GM12892 (cell line): ENCODE measurements at regions not wholly inside any gene's neighbourhood (a gene's known extent, or its start where the extent isn't known, plus 50 kb on each side); places are given as distances from the start of the nearest gene placed in this dataset.

Experiments
- DNase-seq: peaks from one replicate; pipeline ENCODE4 v3.0.0; 2011; ENCODE audit not compliant: insufficient read length
- FAIRE-seq: peaks from 2 replicates; lab custom pipeline; 2011; peaks lifted over from hg19 to GRCh38; lab: Jason Lieb, UNC
- POLR2A ChIP-seq: IDR thresholded peaks from 2 replicates; pipeline ENCODE4 v1.6.1; 2011; ENCODE audit warnings: low read depth, low read length, control low read depth
- POLR2AphosphoS5 ChIP-seq: IDR thresholded peaks from 2 replicates; pipeline ENCODE4 v1.6.1; 2011; ENCODE audit warnings: low read depth, low read length, control low read depth
- TAF1 ChIP-seq: IDR thresholded peaks from 2 replicates; pipeline ENCODE4 v1.6.1; 2011; ENCODE audit warnings: low read depth, mild to moderate bottlenecking, control low read depth, low read length, borderline replicate concordance

DNA sequence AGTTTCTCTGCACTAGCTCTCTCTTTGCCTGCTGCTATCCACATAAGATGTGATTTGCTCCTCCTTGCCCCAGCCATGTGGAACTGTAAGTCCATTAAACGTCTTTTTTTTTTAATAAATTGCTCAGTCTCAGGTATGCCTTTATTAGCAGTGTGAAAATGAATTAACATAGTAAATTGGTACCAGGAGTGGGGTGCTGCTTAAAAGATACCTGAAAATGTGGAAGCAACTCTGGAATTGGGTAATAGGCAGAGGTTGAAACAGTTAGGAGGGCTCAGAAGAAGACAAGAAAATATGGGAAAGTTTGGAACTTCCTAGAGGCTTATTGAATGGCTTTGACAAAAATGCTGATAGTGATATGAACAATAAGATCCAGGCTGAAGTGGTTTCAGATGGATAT is 159.8 kb downstream of the FSCB start:
- TF ChIP-seq TAF1 (no peak), POLR2AphosphoS5 (no peak), POLR2A (no peak)
- no peak for DNase-seq
- no peak for FAIRE-seq

DNA sequence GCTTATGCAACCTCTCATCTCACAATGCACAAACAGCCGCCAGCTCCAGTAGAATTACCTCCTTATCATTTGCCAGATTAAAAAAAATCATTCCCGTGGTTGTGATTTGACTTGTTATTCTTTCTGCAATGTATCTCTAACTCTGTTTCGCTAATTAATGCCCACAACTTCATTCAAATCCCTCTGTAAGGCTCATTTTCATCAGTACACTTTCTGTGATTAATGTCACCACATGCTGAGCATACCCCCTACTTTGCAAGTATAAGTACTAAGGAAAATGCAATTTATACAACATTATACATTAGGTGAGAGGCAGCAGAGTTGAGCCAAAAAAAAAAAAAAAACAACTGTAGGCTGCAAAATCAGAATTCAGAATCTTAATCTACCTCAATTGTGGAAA is 166.0 kb downstream of the FSCB start:
- FAIRE-seq: no peak
- TF ChIP-seq POLR2AphosphoS5: no peak
- TF ChIP-seq TAF1: no peak
- no peak for TF ChIP-seq POLR2A

DNA sequence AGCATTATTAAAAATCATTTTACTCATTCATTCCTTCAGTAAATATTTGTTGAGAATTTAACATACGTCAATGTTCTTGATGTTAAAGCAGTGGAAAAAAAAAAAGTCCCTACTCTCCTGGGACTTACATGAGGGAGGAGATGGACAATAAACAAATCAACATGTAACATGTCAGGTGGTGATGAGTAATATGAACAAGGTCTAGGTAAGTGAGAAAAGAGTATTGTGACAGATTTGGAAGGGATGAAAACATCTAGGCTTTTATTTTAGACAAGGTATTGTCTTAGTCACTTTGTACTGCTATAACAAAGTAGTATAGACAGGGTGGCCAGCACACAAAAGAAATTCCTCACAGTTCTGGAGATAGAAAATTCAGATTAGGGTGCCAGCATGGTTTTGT is 167.2 kb downstream of the FSCB start:
- FAIRE-seq: no peak
- TF ChIP-seq POLR2AphosphoS5: no peak
- TF ChIP-seq TAF1: no peak
- no peak for TF ChIP-seq POLR2A
- DNase-seq: no peak

More for the DNA sequence above, 166.0 kb downstream of the FSCB start:
- no peak for DNase-seq

DNA sequence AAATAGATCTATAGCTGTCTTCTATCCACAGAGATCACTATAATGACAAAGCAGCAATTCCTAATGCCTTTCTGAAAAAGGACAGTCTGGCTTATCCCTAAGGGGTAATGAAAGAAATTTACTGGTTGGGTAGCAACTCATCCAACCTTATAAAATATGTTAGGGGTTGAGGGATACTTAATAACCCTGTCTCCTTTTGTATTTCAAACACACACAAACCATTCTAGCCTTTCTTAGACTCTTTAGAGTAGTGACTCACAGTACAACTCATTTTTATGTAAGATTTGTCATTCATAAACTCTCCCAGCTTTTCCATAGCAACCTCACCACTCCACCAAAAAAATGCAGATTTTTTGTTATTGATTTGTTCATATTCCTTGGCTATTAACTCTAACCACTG is 167.9 kb downstream of the FSCB start:
- no peak for TF ChIP-seq TAF1
- TF ChIP-seq POLR2A: no peak
- TF ChIP-seq POLR2AphosphoS5: no peak
- DNase-seq (no peak), FAIRE-seq (no peak)

DNA sequence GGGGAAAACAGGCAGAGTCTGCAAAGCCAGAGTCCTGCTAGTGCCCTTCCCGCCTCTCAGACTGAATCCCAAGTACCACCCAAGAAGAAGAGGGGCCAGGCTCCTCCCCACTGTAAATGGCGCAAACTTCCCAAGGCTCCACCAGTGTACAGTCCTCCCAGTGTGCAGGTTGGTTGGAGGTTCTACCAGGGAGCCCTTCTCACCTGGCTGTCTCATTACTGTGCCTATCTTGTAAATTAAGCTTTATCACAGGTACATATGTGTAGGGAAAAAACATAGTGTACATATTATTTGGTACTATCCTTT is 189.7 kb downstream of the FSCB start:
- no peak for FAIRE-seq
- TF ChIP-seq POLR2A (no peak), TAF1 (no peak), POLR2AphosphoS5 (no peak)
- DNase-seq: no peak

DNA sequence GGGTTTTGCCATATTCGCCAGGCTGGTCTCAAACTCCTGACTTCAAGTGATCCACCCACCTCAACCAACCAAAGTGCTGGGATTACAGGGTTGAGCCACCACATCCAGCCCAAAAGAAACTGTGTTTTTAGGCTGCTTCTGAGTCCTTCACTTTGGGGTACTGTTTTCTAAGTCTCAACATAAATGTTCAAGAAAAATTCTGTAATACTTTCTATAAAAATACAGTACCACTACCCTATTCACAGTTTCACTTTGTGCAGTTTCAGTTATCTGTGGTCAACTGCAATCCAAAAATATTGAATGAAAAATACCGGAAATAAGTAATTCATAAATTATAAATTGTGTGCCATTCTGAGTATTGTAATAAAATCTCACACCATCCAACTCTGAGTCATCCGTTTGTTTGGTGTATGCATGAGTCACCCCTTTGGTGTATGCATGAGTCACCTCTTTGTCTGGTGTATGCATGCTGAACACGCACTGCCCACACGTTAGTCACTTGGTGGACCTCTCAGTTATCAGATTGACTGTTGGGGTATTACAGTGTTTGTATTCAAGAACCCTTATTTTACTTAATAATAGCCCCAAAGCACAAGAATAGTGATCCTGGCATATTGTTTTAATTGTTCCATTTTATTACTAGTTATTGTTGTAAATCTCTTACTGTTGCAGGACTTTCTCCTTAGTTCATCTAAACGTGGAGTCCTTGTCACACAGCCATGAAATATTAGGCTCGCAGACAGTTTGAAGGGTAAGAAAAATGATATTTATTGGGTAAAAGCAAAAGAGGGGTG is 190.2 kb downstream of the FSCB start:
- DNase-seq (no peak), FAIRE-seq (no peak)

DNA sequence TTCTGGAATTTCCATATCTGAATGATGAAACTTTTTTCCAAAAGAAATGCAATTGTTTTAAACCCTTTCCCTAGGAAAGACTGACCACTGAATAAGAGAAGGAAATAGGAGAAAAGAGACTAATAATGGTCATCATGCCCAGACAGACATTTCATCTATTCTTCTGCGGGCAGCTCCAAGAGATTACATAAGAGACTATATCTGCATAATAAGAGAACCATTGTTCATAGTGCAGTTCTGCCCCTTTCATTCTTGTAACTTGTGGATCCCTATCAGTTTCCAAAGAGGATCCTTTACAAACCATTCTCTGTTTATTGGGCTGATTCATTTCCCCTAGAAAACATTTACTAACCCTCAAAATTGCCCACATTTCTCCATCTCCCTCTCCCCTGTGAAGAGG is 197.8 kb downstream of the FSCB start:
- DNase-seq (no peak), FAIRE-seq (no peak)
- TF ChIP-seq TAF1: no peak
- TF ChIP-seq POLR2A: no peak
- no peak for TF ChIP-seq POLR2AphosphoS5

More for the DNA sequence above, 190.2 kb downstream of the FSCB start:
- TF ChIP-seq POLR2AphosphoS5: no peak
- TF ChIP-seq POLR2A: no peak
- TF ChIP-seq TAF1: no peak

DNA sequence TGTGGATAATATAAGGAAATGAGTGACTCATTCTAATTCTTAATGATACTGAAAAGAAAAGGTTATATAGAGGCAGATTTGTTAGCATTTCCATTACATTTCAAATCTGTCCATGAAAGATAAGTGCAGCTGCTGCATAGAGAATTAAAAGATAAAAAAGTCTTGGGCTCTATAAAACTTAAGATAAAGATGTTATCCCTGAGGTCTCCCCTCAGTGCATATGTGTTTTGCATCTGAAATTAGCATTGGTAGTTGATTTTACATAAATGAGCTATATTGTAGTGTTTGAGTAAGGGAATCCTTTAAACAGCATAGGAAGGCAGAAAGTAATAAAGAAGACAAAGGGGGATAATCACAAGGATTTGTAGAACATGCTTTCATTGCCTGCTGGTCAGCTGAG is 206.2 kb downstream of the FSCB start:
- TF ChIP-seq POLR2A (no peak), POLR2AphosphoS5 (no peak), TAF1 (no peak)
- FAIRE-seq (no peak), DNase-seq (no peak)

DNA sequence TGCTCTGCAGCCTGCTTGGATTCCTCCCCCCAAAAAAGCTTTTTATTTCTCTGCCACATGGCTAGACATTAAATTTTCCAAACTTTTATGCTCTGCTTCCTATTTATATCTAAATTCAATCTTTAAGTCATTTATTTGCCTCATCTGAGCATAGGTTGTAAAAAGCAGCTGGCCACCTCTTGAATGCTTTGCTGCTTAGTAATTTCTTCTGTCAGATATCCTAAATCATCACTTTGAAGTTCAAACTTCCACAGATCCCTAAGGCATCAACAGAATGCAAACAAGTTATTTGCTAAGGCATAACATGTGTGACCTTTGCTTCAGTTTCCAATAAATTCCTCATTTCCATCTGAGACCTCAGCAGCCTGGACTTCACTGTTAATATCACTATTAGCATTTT is 209.6 kb downstream of the FSCB start:
- TF ChIP-seq POLR2A: no peak
- no peak for FAIRE-seq
- DNase-seq: no peak

DNA sequence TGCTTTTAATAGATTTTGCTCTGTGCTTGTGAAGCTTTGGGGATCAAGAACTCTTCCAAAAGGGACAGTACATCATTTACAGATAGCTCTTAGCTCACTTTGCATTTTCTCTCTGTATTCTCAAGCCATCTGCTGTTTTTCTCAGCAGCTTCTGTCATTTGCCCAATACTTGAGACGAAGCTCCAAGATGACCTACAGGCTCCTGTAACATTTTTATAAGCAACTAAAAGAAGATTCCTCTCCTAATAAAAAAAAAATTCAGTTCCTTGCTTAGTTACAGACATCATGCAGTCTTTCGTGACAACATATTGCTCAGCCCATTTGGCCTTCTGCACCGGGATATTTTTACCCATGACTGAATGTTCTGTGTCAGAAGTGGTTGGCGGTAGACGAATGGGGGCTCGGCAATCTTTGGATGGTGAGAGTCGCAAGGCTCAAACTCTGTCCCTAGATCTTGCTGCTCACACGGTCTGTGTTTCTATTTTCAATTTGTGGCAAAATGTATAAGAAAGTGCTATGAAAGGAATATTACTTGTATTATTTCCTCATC is 215.6 kb downstream of the FSCB start:
- no peak for TF ChIP-seq POLR2AphosphoS5
- TF ChIP-seq TAF1: no peak
- no peak for TF ChIP-seq POLR2A
- no peak for FAIRE-seq

DNA sequence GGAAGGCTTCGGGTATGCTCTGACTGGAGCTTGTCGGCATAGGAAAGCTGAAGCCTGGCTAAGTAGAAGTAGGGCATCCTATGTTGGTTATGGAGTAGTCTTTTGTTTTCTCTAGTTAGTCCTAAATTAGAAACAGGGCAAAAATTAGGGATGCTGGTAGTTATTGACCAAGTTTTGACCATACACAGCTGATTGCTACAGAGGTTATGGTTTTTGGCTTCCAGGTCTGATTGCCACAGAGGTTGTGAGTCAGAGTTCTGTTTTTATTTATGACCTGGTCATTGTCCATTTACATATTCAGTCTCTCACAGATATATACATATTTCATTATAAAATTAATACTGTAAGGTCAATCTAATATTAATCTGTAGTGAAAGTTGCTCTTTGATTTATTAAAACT is 219.2 kb downstream of the FSCB start:
- FAIRE-seq (no peak), DNase-seq (no peak)
- TF ChIP-seq POLR2AphosphoS5 (no peak), POLR2A (no peak), TAF1 (no peak)

More for the DNA sequence above, 215.6 kb downstream of the FSCB start:
- DNase-seq: no peak

DNA sequence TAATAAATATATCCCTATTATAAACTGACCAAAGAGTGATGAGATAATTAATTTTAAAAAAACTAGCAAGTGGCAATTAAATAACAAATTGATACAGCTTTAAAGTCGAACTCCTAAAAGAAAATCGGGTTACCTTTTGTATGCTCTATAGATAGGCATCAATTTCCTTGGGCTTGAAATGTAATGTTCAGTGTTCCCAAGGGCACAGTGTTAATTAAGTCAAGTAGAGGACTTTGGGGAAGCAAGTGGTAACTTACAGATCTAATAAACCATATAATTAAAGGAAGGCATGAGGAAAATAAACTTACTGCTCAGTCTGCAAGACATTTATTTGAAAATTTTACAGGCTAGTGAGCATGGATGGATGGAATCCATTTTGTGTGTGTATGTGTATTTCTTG is 220.9 kb downstream of the FSCB start:
- TF ChIP-seq POLR2AphosphoS5 (no peak), POLR2A (no peak)
- FAIRE-seq: no peak
- DNase-seq: no peak
